ENCODE measurements at regions not wholly inside any gene's neighbourhood (a gene's known extent, or its start where the extent isn't known, plus 50 kb on each side); places are given as distances from the start of the nearest gene placed in this dataset.

DNA sequence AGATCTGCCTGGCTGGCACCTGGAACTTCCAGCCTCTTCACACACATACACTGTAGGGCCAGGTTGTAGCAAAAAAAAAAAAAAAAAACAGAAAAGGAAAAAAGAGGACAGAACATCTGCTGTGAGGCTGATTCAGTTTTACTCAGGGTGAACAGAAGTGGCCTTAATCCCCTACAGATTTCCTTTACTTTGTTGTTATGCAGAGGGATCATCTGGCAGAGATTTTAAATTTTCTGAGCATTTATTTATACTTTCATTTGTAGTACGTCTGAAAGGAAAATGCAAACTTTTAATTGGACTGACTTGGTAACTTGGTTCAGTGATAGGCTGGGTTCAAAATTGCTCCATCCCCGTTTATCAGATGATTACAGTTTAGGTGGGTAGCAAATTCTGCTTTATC is 50.8 kb upstream of the PRICKLE1 start:
- Histone ChIP-seq H3K27ac (no peak overlapping the region), H3K4me3 (no peak overlapping the region), H3K4me1 (ENCODE audit: low read depth) (peaks cover 14% of the 10 kb centered on the region), H3K9me3 (ENCODE audit: low read depth) (no peaks in the 10 kb centered on the region), H3K36me3 (no peaks in the 10 kb centered on the region), H3K27me3 (no peaks in the 10 kb centered on the region)
- DNase-seq (ENCODE audit: low read depth in 1 of 2, low spot score in 1 of 2), result no peak
- TF ChIP-seq, protein P1, sequence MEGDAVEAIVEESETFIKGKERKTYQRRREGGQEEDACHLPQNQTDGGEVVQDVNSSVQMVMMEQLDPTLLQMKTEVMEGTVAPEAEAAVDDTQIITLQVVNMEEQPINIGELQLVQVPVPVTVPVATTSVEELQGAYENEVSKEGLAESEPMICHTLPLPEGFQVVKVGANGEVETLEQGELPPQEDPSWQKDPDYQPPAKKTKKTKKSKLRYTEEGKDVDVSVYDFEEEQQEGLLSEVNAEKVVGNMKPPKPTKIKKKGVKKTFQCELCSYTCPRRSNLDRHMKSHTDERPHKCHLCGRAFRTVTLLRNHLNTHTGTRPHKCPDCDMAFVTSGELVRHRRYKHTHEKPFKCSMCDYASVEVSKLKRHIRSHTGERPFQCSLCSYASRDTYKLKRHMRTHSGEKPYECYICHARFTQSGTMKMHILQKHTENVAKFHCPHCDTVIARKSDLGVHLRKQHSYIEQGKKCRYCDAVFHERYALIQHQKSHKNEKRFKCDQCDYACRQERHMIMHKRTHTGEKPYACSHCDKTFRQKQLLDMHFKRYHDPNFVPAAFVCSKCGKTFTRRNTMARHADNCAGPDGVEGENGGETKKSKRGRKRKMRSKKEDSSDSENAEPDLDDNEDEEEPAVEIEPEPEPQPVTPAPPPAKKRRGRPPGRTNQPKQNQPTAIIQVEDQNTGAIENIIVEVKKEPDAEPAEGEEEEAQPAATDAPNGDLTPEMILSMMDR (IDR thresholded peaks at IDR 0.05; ENCODE audit: low read depth, low read length), result no peak

DNA sequence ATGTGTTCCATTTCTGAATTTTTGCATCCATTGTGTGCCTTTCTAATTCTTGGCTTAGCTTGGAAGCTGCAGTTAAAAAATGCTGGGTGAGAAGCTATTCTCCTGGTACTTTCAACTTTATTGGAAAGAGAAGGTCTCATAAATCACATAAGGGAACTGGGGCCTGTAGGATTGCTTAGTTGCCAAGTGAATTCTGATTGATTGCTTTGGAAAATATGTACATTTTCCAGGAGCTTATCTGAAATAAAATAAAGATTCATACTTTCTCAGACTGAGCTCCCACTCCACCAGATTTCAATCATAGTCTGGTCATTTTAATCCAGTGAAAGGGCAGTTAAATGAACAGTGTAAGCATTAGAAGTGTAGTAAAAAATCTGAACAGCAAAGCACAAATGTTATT is 50.0 kb upstream of the PRICKLE1 start:
- TF ChIP-seq, protein P1 (IDR thresholded peaks at IDR 0.05; ENCODE audit: low read depth, low read length), result no peak
- H3K4me3 ChIP-seq, result no peak overlapping the region
- DNase-seq (ENCODE audit: low read depth in 1 of 2, low spot score in 1 of 2), result no peak
- no peaks in the 10 kb centered on the region for H3K9me3 ChIP-seq (ENCODE audit: low read depth)
- H3K27me3 ChIP-seq, result no peaks in the 10 kb centered on the region
- H3K27ac ChIP-seq, result no peak overlapping the region
- H3K4me1 ChIP-seq (ENCODE audit: low read depth), result peaks cover 14% of the 10 kb centered on the region
- H3K36me3 ChIP-seq, result no peaks in the 10 kb centered on the region
